SH-SY5Y (cell line): ENCODE measurements at regions not wholly inside any gene's neighbourhood (a gene's known extent, or its start where the extent isn't known, plus 50 kb on each side); places are given as distances from the start of the nearest gene placed in this dataset.

ENCODE experiments used
- GATA2 ChIP-seq: IDR thresholded peaks from 2 replicates; pipeline ENCODE4 v1.6.1; 2011; ENCODE audit warnings: mild to moderate bottlenecking, low read depth, low read length
- GATA3 ChIP-seq: IDR thresholded peaks from 2 replicates; pipeline ENCODE4 v1.6.1; 2011; ENCODE audit warnings: low read depth, mild to moderate bottlenecking, low read length, moderate library complexity

- TF ChIP-seq GATA2, result no peak
- TF ChIP-seq GATA3, result no peak
Measured at GRCh38 chr2:118773826-118774225, 73.6 kb downstream of the EN1 start.
